ENCODE measurements at regions not wholly inside any gene's neighbourhood (a gene's known extent, or its start where the extent isn't known, plus 50 kb on each side); places are given as distances from the start of the nearest gene placed in this dataset.

GRCh38 chr19:57068311-57068710, 51.5 kb upstream of the USP29 start:
- TF ChIP-seq CTCF (IDR thresholded peaks at IDR 0.05 in 8 of 11, conservative IDR thresholded peaks at IDR 0.05 in 3 of 11), result no peak
- no peak for TF ChIP-seq POLR2AphosphoS5 (IDR thresholded peaks at IDR 0.05)

All from spleen (tissue), 7 donors.